ENCODE measurements at regions not wholly inside any gene's neighbourhood (a gene's known extent, or its start where the extent isn't known, plus 50 kb on each side); places are given as distances from the start of the nearest gene placed in this dataset.
A peak's percentile ranks its signal among the peaks of the same experiment; 100 is the strongest.

- H3K27ac ChIP-seq (ENCODE audit: insufficient read depth, low read length, poor library complexity, severe bottlenecking) = no peak overlapping the region
- Mint-ChIP-seq H3K4me1 (no peaks in the 10 kb centered on the region), H3K27ac (peak overlapping the region in 1 of 3 donors; percentile 20), H3K4me3 (no peak overlapping the region), H3K9me3 (no peaks in the 10 kb centered on the region), H3K36me3 (no peaks in the 10 kb centered on the region), H3K27me3 (peaks cover 13% of the 10 kb centered on the region)
- ATAC-seq (ENCODE audit: low read depth in 2 of 2) = peak in 1 of 2 donors; percentile 47
- H3K4me1 ChIP-seq (ENCODE audit: control insufficient read depth, insufficient read depth, low read length, poor library complexity, severe bottlenecking) = no peaks in the 10 kb centered on the region
- H3K36me3 ChIP-seq (ENCODE audit: control insufficient read depth, insufficient read depth, low read length) = no peaks in the 10 kb centered on the region
- H3K9me3 ChIP-seq (ENCODE audit: control insufficient read depth in 2 of 2, low read length in 2 of 2) = no peaks in the 10 kb centered on the region
- no peaks in the 10 kb centered on the region for H3K27me3 ChIP-seq (ENCODE audit: control insufficient read depth, insufficient read depth, low read length)
- peak; percentile 36 to 50 (median 42) for DNase-seq
- H3K4me3 ChIP-seq (ENCODE audit: low read depth, low read length) = no peak overlapping the region
These were observed 106.9 kb upstream of the GPR26 start for GRCh38 chr10:123559066-123559822.

DNA sequence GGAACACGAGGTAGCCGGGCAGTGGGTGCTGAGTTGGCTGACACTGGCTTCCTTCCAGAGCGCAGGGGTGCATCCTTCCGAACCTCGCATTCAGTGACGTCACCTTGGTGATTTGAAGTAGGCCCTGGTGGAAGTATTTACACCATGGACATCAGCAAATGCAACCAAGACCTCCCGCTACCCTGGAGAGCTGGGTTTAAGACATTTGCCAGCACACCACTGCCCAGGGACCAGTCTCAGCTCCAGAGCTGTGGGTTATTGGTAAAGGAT lies 106.4 kb upstream of the GPR26 start:
- H3K36me3 Mint-ChIP-seq = no peaks in the 10 kb centered on the region
- DNase-seq (no peak), ATAC-seq (ENCODE audit: low read depth in 2 of 2) (no peak)
- H3K9me3 Mint-ChIP-seq = no peaks in the 10 kb centered on the region
- no peaks in the 10 kb centered on the region for H3K4me1 Mint-ChIP-seq
- no peak overlapping the region for H3K4me3 Mint-ChIP-seq
- H3K36me3 ChIP-seq (ENCODE audit: control insufficient read depth, insufficient read depth, low read length) = no peaks in the 10 kb centered on the region
- H3K27me3 ChIP-seq (ENCODE audit: control insufficient read depth, insufficient read depth, low read length) = no peaks in the 10 kb centered on the region
- peaks cover 9% of the 10 kb centered on the region for H3K27me3 Mint-ChIP-seq
- no peaks in the 10 kb centered on the region for H3K9me3 ChIP-seq (ENCODE audit: control insufficient read depth in 2 of 2, low read length in 2 of 2)
- H3K4me1 ChIP-seq (ENCODE audit: control insufficient read depth, insufficient read depth, low read length, poor library complexity, severe bottlenecking) = no peaks in the 10 kb centered on the region
- H3K27ac ChIP-seq (ENCODE audit: insufficient read depth, low read length, poor library complexity, severe bottlenecking) = no peak overlapping the region
- no peak overlapping the region for H3K4me3 ChIP-seq (ENCODE audit: low read depth, low read length)
- H3K27ac Mint-ChIP-seq = no peak overlapping the region

GRCh38 chr10:123560301-123561140 lies 105.6 kb upstream of the GPR26 start:
- DNase-seq (no peak), ATAC-seq (ENCODE audit: low read depth in 2 of 2) (no peak)
- Histone ChIP-seq H3K4me1 (ENCODE audit: control insufficient read depth, insufficient read depth, low read length, poor library complexity, severe bottlenecking) (no peaks in the 10 kb centered on the region), H3K9me3 (ENCODE audit: control insufficient read depth in 2 of 2, low read length in 2 of 2) (no peaks in the 10 kb centered on the region), H3K4me3 (ENCODE audit: low read depth, low read length) (no peak overlapping the region), H3K27me3 (ENCODE audit: control insufficient read depth, insufficient read depth, low read length) (no peaks in the 10 kb centered on the region), H3K27ac (ENCODE audit: insufficient read depth, low read length, poor library complexity, severe bottlenecking) (no peak overlapping the region), H3K36me3 (ENCODE audit: control insufficient read depth, insufficient read depth, low read length) (no peaks in the 10 kb centered on the region)
- Mint-ChIP-seq H3K27ac (no peak overlapping the region), H3K9me3 (no peaks in the 10 kb centered on the region), H3K4me1 (no peaks in the 10 kb centered on the region), H3K4me3 (no peak overlapping the region), H3K27me3 (peaks cover 8% of the 10 kb centered on the region), H3K36me3 (no peaks in the 10 kb centered on the region)

DNA sequence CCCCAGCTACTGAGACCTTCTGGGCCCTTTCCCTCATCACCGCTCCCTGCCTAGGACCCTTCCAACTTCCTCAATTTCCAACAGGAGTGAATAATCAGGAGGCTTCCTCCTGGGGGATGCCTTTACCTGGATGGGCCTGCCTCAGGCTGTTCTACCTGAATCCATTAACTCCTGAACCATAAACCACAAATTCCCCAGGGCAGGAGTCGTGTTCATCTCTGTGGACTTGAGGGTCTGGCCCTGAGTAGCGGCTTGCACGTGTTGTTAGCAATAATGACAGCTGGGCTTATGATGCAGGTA lies 105.1 kb upstream of the GPR26 start:
- no peak overlapping the region for H3K27ac Mint-ChIP-seq
- no peaks in the 10 kb centered on the region for H3K4me1 Mint-ChIP-seq
- H3K27me3 Mint-ChIP-seq = peaks cover 5% of the 10 kb centered on the region
- DNase-seq (no peak), ATAC-seq (ENCODE audit: low read depth in 2 of 2) (no peak)
- Histone ChIP-seq H3K9me3 (ENCODE audit: control insufficient read depth in 2 of 2, low read length in 2 of 2) (no peaks in the 10 kb centered on the region), H3K27ac (ENCODE audit: insufficient read depth, low read length, poor library complexity, severe bottlenecking) (no peak overlapping the region), H3K36me3 (ENCODE audit: control insufficient read depth, insufficient read depth, low read length) (no peaks in the 10 kb centered on the region), H3K27me3 (ENCODE audit: control insufficient read depth, insufficient read depth, low read length) (no peaks in the 10 kb centered on the region), H3K4me1 (ENCODE audit: control insufficient read depth, insufficient read depth, low read length, poor library complexity, severe bottlenecking) (no peaks in the 10 kb centered on the region), H3K4me3 (ENCODE audit: low read depth, low read length) (no peak overlapping the region)
- H3K9me3 Mint-ChIP-seq = no peaks in the 10 kb centered on the region
- H3K36me3 Mint-ChIP-seq = no peaks in the 10 kb centered on the region
- H3K4me3 Mint-ChIP-seq = no peak overlapping the region

GRCh38 chr10:123562387-123562786 lies 103.8 kb upstream of the GPR26 start:
- Mint-ChIP-seq H3K4me3 (no peak overlapping the region), H3K36me3 (no peaks in the 10 kb centered on the region), H3K9me3 (no peaks in the 10 kb centered on the region), H3K4me1 (no peaks in the 10 kb centered on the region), H3K27ac (no peak overlapping the region), H3K27me3 (peaks cover 3% of the 10 kb centered on the region)
- no peak overlapping the region for H3K4me3 ChIP-seq (ENCODE audit: low read depth, low read length)
- no peaks in the 10 kb centered on the region for H3K4me1 ChIP-seq (ENCODE audit: control insufficient read depth, insufficient read depth, low read length, poor library complexity, severe bottlenecking)
- ATAC-seq (ENCODE audit: low read depth in 2 of 2) (no peak), DNase-seq (no peak)
- no peaks in the 10 kb centered on the region for H3K36me3 ChIP-seq (ENCODE audit: control insufficient read depth, insufficient read depth, low read length)
- H3K27ac ChIP-seq (ENCODE audit: insufficient read depth, low read length, poor library complexity, severe bottlenecking) = no peak overlapping the region
- no peaks in the 10 kb centered on the region for H3K9me3 ChIP-seq (ENCODE audit: control insufficient read depth in 2 of 2, low read length in 2 of 2)
- no peaks in the 10 kb centered on the region for H3K27me3 ChIP-seq (ENCODE audit: control insufficient read depth, insufficient read depth, low read length)

DNA sequence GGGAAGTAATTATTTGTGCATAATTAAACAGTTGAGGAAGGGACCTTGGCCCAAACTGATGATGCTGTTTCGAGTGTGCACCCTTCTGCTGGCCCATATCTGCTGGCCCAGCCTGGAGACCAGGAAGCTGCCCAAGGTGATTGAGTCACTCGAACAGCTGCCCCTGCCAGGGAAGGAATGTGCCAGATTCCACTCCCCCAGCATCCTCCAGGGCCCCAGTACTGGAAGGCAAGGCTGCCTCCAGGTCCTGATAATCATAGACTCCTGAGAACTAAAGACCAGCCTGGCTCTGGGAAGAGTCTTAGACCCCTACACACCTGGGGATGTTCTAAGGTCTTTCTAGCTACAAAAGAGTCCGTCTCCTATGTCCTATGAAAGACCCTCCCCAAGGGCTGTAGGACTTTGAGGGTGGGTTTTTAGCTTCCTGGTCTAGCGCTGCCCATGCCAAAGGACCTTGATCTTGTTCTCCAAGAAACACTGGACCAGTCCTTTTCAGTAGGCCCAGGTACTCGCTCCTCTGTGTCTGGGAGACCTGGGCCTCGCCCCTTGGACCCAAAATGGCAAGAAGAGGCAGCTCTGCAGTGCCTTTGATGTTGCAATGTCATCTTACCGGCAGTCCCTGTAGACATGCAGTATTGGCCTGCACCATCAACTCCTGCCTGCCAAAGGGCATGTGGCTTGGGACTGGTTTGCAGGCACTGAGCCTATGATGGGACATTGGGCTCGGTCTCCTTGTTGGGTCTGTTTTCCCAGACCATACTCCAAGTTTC lies 103.2 kb upstream of the GPR26 start:
- DNase-seq = no peak
- Mint-ChIP-seq H3K27me3 (peaks cover 8% of the 10 kb centered on the region), H3K4me3 (peak overlapping the region in 1 of 4 donors; percentile 2), H3K36me3 (no peaks in the 10 kb centered on the region), H3K4me1 (no peaks in the 10 kb centered on the region), H3K27ac (no peak overlapping the region), H3K9me3 (no peaks in the 10 kb centered on the region)
- Histone ChIP-seq H3K27me3 (ENCODE audit: control insufficient read depth, insufficient read depth, low read length) (no peaks in the 10 kb centered on the region), H3K36me3 (ENCODE audit: control insufficient read depth, insufficient read depth, low read length) (no peaks in the 10 kb centered on the region), H3K27ac (ENCODE audit: insufficient read depth, low read length, poor library complexity, severe bottlenecking) (no peak overlapping the region), H3K9me3 (ENCODE audit: control insufficient read depth in 2 of 2, low read length in 2 of 2) (no peaks in the 10 kb centered on the region), H3K4me1 (ENCODE audit: control insufficient read depth, insufficient read depth, low read length, poor library complexity, severe bottlenecking) (no peaks in the 10 kb centered on the region), H3K4me3 (ENCODE audit: low read depth, low read length) (no peak overlapping the region)
- no peak for ATAC-seq (ENCODE audit: low read depth in 2 of 2)

DNA sequence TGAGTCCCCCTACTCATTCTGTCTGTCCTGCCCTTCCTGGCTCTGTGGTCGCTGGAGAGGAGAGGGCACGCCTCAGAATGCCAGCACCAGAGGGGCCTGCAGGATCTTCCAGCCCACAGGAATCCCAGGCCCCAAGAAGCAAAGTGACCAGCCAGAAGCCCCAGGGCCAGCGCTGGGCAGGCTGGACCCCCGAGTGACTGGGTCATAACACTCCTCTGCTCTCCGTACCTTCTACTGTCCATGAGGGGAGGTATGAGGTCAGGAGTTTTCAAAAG lies 102.6 kb upstream of the GPR26 start:
- no peak for DNase-seq
- no peaks in the 10 kb centered on the region for H3K9me3 ChIP-seq (ENCODE audit: control insufficient read depth in 2 of 2, low read length in 2 of 2)
- no peak overlapping the region for H3K4me3 ChIP-seq (ENCODE audit: low read depth, low read length)
- Mint-ChIP-seq H3K27me3 (peaks cover 9% of the 10 kb centered on the region), H3K27ac (no peak overlapping the region), H3K4me1 (no peaks in the 10 kb centered on the region), H3K9me3 (no peaks in the 10 kb centered on the region), H3K4me3 (peak overlapping the region in 1 of 4 donors; percentile 45), H3K36me3 (no peaks in the 10 kb centered on the region)
- no peaks in the 10 kb centered on the region for H3K4me1 ChIP-seq (ENCODE audit: control insufficient read depth, insufficient read depth, low read length, poor library complexity, severe bottlenecking)
- H3K27me3 ChIP-seq (ENCODE audit: control insufficient read depth, insufficient read depth, low read length) = no peaks in the 10 kb centered on the region
- H3K36me3 ChIP-seq (ENCODE audit: control insufficient read depth, insufficient read depth, low read length) = no peaks in the 10 kb centered on the region
- ATAC-seq (ENCODE audit: low read depth in 2 of 2) = no peak
- no peak overlapping the region for H3K27ac ChIP-seq (ENCODE audit: insufficient read depth, low read length, poor library complexity, severe bottlenecking)
